ENCODE measurements at regions not wholly inside any gene's neighbourhood (a gene's known extent, or its start where the extent isn't known, plus 50 kb on each side); places are given as distances from the start of the nearest gene placed in this dataset.

GRCh38 chr7:22882106-22882505 lies 59.5 kb upstream of the TOMM7 start:
- Histone ChIP-seq H3K4me3 (no peak overlapping the region), H3K27ac (no peak overlapping the region), H3K27me3 (no peaks in the 10 kb centered on the region), H3K4me1 (peaks cover 0 to 4% (median 0%) of the 10 kb centered on the region in 3 donors), H3K9me3 (no peaks in the 10 kb centered on the region), H3K36me3 (no peaks in the 10 kb centered on the region)
- WGBS, 2 donors, result 80% methylated on average over 3 of the region's 3 CpGs
- intact Hi-C loops (cut with DNase I), result no loop called here
- no peak for TF ChIP-seq POLR2A (IDR thresholded peaks at IDR 0.05)
- TF ChIP-seq CTCF (IDR thresholded peaks at IDR 0.05), result no peak
- DNase-seq, result no peak

- no peak for DNase-seq
- WGBS, 2 donors, result 55 to 81% methylated on average over 8 of the region's 8 CpGs
- no peak for TF ChIP-seq CTCF (IDR thresholded peaks at IDR 0.05)
- no peak for TF ChIP-seq POLR2A (IDR thresholded peaks at IDR 0.05)
- Histone ChIP-seq H3K4me3 (no peak overlapping the region), H3K9me3 (no peaks in the 10 kb centered on the region), H3K36me3 (no peaks in the 10 kb centered on the region), H3K27me3 (no peaks in the 10 kb centered on the region), H3K4me1 (no peaks in the 10 kb centered on the region), H3K27ac (no peak overlapping the region)
- intact Hi-C loops (cut with DNase I), result no loop called here
Observed at GRCh38 chr7:22879709-22880306, 57.2 kb upstream of the TOMM7 start.

GRCh38 chr7:22879280-22879679 lies 56.6 kb upstream of the TOMM7 start:
- intact Hi-C loops (cut with DNase I), result no loop called here
- Histone ChIP-seq H3K9me3 (no peaks in the 10 kb centered on the region), H3K27ac (no peak overlapping the region), H3K4me1 (no peaks in the 10 kb centered on the region), H3K36me3 (no peaks in the 10 kb centered on the region), H3K27me3 (no peaks in the 10 kb centered on the region), H3K4me3 (no peak overlapping the region)
- no peak for TF ChIP-seq CTCF (IDR thresholded peaks at IDR 0.05)
- no peak for TF ChIP-seq POLR2A (IDR thresholded peaks at IDR 0.05)
- 79 to 91% methylated on average over 4 of the region's 4 CpGs for WGBS, 2 donors
- no peak for DNase-seq

GRCh38 chr7:22876986-22877729 lies 54.5 kb upstream of the TOMM7 start:
- no peaks in the 10 kb centered on the region for H3K36me3 ChIP-seq
- TF ChIP-seq POLR2A (IDR thresholded peaks at IDR 0.05) (no peak), CTCF (IDR thresholded peaks at IDR 0.05) (no peak)
- H3K27ac ChIP-seq, result no peak overlapping the region
- H3K4me3 ChIP-seq, result no peak overlapping the region
- WGBS, 2 donors, result 77 to 90% methylated on average over 1 of the region's 1 CpG
- H3K9me3 ChIP-seq, result no peaks in the 10 kb centered on the region
- DNase-seq, result no peak
- no peaks in the 10 kb centered on the region for H3K4me1 ChIP-seq
- no peaks in the 10 kb centered on the region for H3K27me3 ChIP-seq
- intact Hi-C loops (cut with DNase I), result no loop called here

- H3K27me3 ChIP-seq, result no peaks in the 10 kb centered on the region
- no peaks in the 10 kb centered on the region for H3K36me3 ChIP-seq
- no peak overlapping the region for H3K27ac ChIP-seq
- H3K4me3 ChIP-seq, result no peak overlapping the region
- 93 to 95% methylated on average over 7 to 8 of the region's 8 CpGs for WGBS, 2 donors
- H3K4me1 ChIP-seq, result no peaks in the 10 kb centered on the region
- H3K9me3 ChIP-seq, result no peaks in the 10 kb centered on the region
- intact Hi-C loops (cut with DNase I), result no loop called here
- TF ChIP-seq CTCF (IDR thresholded peaks at IDR 0.05) (no peak), POLR2A (IDR thresholded peaks at IDR 0.05) (no peak)
- DNase-seq, result no peak
Observed at GRCh38 chr7:22875470-22875869, 52.8 kb upstream of the TOMM7 start.

All from esophagus squamous epithelium (tissue), 5 donors.